Prostate gland (tissue), 2 donors: ENCODE measurements at regions not wholly inside any gene's neighbourhood (a gene's known extent, or its start where the extent isn't known, plus 50 kb on each side); places are given as distances from the start of the nearest gene placed in this dataset.

Source experiments
- DNase-seq: peaks from one replicate; pipeline ENCODE4 v3.0.0-alpha.2; 2019; ENCODE audit warnings: low spot score
- H3K27ac ChIP-seq, 2 donors: fragments of 200-600 bp; sonication (generic); 2 replicates each; pipeline ENCODE4 v1.5.1; 2017 to 2019
- H3K27me3 ChIP-seq: fragments of 200-600 bp; sonication (generic); replicated peaks from 2 replicates; pipeline ENCODE4 v1.5.1; 2019; ENCODE audit not compliant: insufficient read depth
- H3K36me3 ChIP-seq, 2 donors: fragments of 200-600 bp; sonication (generic); 1 replicate in 1 of 2; 2 replicates in 1 of 2; pipeline versions ENCODE4 v1.5.1 to v1.8.1; 2017 to 2019
- H3K4me1 ChIP-seq: fragments of 200-600 bp; sonication (generic); replicated peaks from 2 replicates; pipeline ENCODE4 v1.5.1; 2019
- H3K4me3 ChIP-seq, 2 donors: fragments of 200-600 bp; sonication (generic); 2 replicates each; pipeline ENCODE4 v1.5.1; 2017 to 2019
- H3K9me3 ChIP-seq: fragments of 200-600 bp; sonication (generic); 2 replicates; pipeline ENCODE4 v1.5.1; 2017
- CTCF ChIP-seq, 4 experiments: fragments of 200-600 bp in 2 of 4; fragments of 450-650 bp in 2 of 4; sonication (generic) in 2 of 4; IDR thresholded peaks; 1 replicate in 3 of 4; 2 replicates in 1 of 4; pipeline ENCODE4 v1.5.1; 2016 to 2019; ENCODE audit warnings: antibody characterized with exemption in 4 of 4, mild to moderate bottlenecking in 2 of 4, moderate library complexity in 2 of 4
- POLR2A ChIP-seq: fragments of 450-650 bp; IDR thresholded peaks from one replicate; pipeline ENCODE4 v1.6.1; 2016; ENCODE audit warnings: antibody characterized with exemption, mild to moderate bottlenecking
- POLR2AphosphoS5 ChIP-seq: sonication (generic); formaldehyde crosslinking; IDR thresholded peaks from one replicate; pipeline ENCODE4 v1.6.1; 2017; ENCODE audit warnings: antibody characterized with exemption
- WGBS: methylation state at CpG from one replicate; pipeline ENCODE4 v1.1.5; 2018; 5-methylcytosine and 5-hydroxymethylcytosine counted together
- intact Hi-C: fragments of 100-400 bp; cut with DNase I; formaldehyde crosslinking; loops from one replicate; pipeline ENCODE4 v1.14.2; 2022

GRCh38 chr5:164876793-164877192 is 1371.4 kb downstream of the MAT2B start:
- WGBS: 37% methylated on average over 1 of the region's 1 CpG
- Histone ChIP-seq H3K27me3 (no peaks in the 10 kb centered on the region), H3K9me3 (no peaks in the 10 kb centered on the region), H3K4me1 (no peaks in the 10 kb centered on the region), H3K27ac (no peak overlapping the region), H3K36me3 (no peaks in the 10 kb centered on the region), H3K4me3 (no peak overlapping the region)
- no peak for DNase-seq
- TF ChIP-seq CTCF (IDR thresholded peaks at IDR 0.05) (no peak), POLR2A (no peak), POLR2AphosphoS5 (no peak)
- intact Hi-C loops: no loop called here

GRCh38 chr5:164881442-164881841 is 1376.0 kb downstream of the MAT2B start:
- no peaks in the 10 kb centered on the region for H3K4me1 ChIP-seq
- TF ChIP-seq POLR2AphosphoS5 (no peak), CTCF (IDR thresholded peaks at IDR 0.05) (no peak), POLR2A (no peak)
- intact Hi-C loops: no loop called here
- WGBS: 95% methylated on average over 12 of the region's 12 CpGs
- H3K4me3 ChIP-seq: no peak overlapping the region
- no peaks in the 10 kb centered on the region for H3K27me3 ChIP-seq
- H3K9me3 ChIP-seq: no peaks in the 10 kb centered on the region
- DNase-seq: no peak
- H3K27ac ChIP-seq: no peak overlapping the region
- H3K36me3 ChIP-seq: no peaks in the 10 kb centered on the region

- DNase-seq: no peak
- intact Hi-C loops: no loop called here
- TF ChIP-seq POLR2AphosphoS5 (no peak), POLR2A (no peak), CTCF (IDR thresholded peaks at IDR 0.05) (no peak)
- H3K36me3 ChIP-seq: no peaks in the 10 kb centered on the region
- H3K9me3 ChIP-seq: no peaks in the 10 kb centered on the region
- no peaks in the 10 kb centered on the region for H3K4me1 ChIP-seq
- H3K27ac ChIP-seq: no peak overlapping the region
- 74% methylated on average over 3 of the region's 3 CpGs for WGBS
- no peak overlapping the region for H3K4me3 ChIP-seq
- no peaks in the 10 kb centered on the region for H3K27me3 ChIP-seq
These were observed 1379.8 kb downstream of the MAT2B start for GRCh38 chr5:164885179-164885578.

- Histone ChIP-seq H3K27me3 (no peaks in the 10 kb centered on the region), H3K27ac (no peak overlapping the region), H3K9me3 (no peaks in the 10 kb centered on the region), H3K36me3 (no peaks in the 10 kb centered on the region), H3K4me1 (no peaks in the 10 kb centered on the region), H3K4me3 (no peak overlapping the region)
- 94% methylated on average over 5 of the region's 5 CpGs for whole genome bisulfite sequencing
- TF ChIP-seq POLR2AphosphoS5: no peak
- TF ChIP-seq CTCF (IDR thresholded peaks at IDR 0.05): no peak
- no peak for TF ChIP-seq POLR2A
- intact Hi-C loops: no loop called here
- no peak for DNase-seq
These were observed 1387.7 kb downstream of the MAT2B start for GRCh38 chr5:164893071-164893470.

- Histone ChIP-seq H3K4me1 (no peaks in the 10 kb centered on the region), H3K4me3 (no peak overlapping the region), H3K27me3 (no peaks in the 10 kb centered on the region), H3K27ac (no peak overlapping the region), H3K36me3 (no peaks in the 10 kb centered on the region), H3K9me3 (no peaks in the 10 kb centered on the region)
- intact Hi-C loops: no loop called here
- no peak for DNase-seq
- TF ChIP-seq POLR2A (no peak), POLR2AphosphoS5 (no peak), CTCF (IDR thresholded peaks at IDR 0.05) (no peak)
These were observed 1393.3 kb downstream of the MAT2B start for GRCh38 chr5:164898705-164899104.
